Activated CD4-positive, alpha-beta T cell treated with anti-CD3 and anti-CD28 coated beads, Interleukin-2, amount 10 ng/mL, durations not matched to agents 7 days and 5 days (primary cell): ENCODE measurements at regions not wholly inside any gene's neighbourhood (a gene's known extent, or its start where the extent isn't known, plus 50 kb on each side); places are given as distances from the start of the nearest gene placed in this dataset.

Experiments used
- CTCF ChIA-PET: fragments of 350-600 bp; sonication (Branson Sonifier 250); formaldehyde crosslinking; loops from one replicate; lab custom pipeline; 2021; ENCODE audit warnings: antibody characterized with exemption; lab: Charles Lee
- POLR2A ChIA-PET: fragments of 350-600 bp; sonication (Branson Sonifier 250); formaldehyde crosslinking; loops from one replicate; lab custom pipeline; 2021; ENCODE audit warnings: antibody characterized with exemption; lab: Charles Lee
- DNase-seq: peaks from one replicate; pipeline ENCODE4 v3.0.0-alpha.2; 2020
- H3K27ac Mint-ChIP-seq: one replicate; pipeline ENCODE4 v1.8.0; 2021; ENCODE audit warnings: mild to moderate bottlenecking, moderate library complexity, mixed read lengths
- H3K27me3 Mint-ChIP-seq: one replicate; pipeline ENCODE4 v1.8.0; 2021; ENCODE audit warnings: mixed read lengths
- H3K36me3 Mint-ChIP-seq: one replicate; pipeline ENCODE4 v1.8.0; 2021; ENCODE audit warnings: low read depth, mixed read lengths
- H3K4me1 Mint-ChIP-seq: one replicate; pipeline ENCODE4 v1.8.0; 2021; ENCODE audit warnings: mixed read lengths
- H3K4me3 Mint-ChIP-seq: one replicate; pipeline ENCODE4 v1.8.0; 2021; ENCODE audit warnings: mild to moderate bottlenecking, moderate library complexity, mixed read lengths
- H3K9me3 Mint-ChIP-seq: one replicate; pipeline ENCODE4 v1.8.0; 2021; ENCODE audit warnings: mixed read lengths

DNA sequence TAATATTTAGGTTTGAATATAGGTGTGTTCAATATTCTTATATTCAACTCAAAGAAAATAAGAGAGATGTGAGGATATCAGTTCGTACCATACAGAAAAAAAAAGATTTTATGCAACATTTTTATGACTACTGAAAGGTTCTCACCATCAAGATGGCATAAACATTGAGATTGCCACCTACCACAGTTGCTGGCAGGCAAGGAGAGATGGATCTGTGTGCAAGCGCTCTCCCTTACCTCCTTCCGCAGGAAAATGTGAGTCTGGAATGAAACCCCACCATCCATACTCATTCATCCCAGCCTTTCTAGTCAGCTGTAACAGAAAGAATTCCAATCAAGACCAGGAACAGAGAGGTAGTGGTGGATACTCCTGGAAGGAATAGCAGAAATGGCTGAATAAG, 376.9 kb downstream of the PPP3CA start:
- peaks cover 7% of the 10 kb centered on the region for H3K27me3 Mint-ChIP-seq
- ChIA-PET POLR2A (no interaction called here), CTCF (no interaction called here)
- no peak for DNase-seq
- H3K9me3 Mint-ChIP-seq = no peaks in the 10 kb centered on the region
- H3K4me1 Mint-ChIP-seq = no peaks in the 10 kb centered on the region
- H3K36me3 Mint-ChIP-seq = no peaks in the 10 kb centered on the region
- no peak overlapping the region for H3K4me3 Mint-ChIP-seq
- H3K27ac Mint-ChIP-seq = no peak overlapping the region

DNA sequence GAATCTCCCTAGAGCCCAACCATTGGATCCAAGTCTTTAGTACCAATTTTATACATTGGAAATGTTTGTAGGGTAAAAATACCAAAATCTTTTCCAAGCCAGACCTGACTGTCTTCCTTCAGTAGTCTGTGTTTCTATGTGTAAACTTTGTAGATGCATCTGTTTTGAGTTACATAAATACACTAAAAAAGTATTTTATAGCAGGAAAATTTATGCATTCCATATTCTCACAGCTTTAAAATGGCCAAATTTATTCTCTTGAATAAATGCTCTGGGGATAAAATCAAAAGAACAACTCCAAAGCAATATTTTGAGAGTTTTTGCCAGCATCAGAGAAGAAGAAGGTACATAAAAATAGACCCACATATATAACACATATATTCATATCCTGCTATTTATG, 377.4 kb downstream of the PPP3CA start:
- CTCF ChIA-PET = no interaction called here
- no peaks in the 10 kb centered on the region for H3K4me1 Mint-ChIP-seq
- no peaks in the 10 kb centered on the region for H3K9me3 Mint-ChIP-seq
- no peak overlapping the region for H3K4me3 Mint-ChIP-seq
- DNase-seq = no peak
- peaks cover 7% of the 10 kb centered on the region for H3K27me3 Mint-ChIP-seq
- no peaks in the 10 kb centered on the region for H3K36me3 Mint-ChIP-seq
- H3K27ac Mint-ChIP-seq = no peak overlapping the region
- POLR2A ChIA-PET = no interaction called here

DNA sequence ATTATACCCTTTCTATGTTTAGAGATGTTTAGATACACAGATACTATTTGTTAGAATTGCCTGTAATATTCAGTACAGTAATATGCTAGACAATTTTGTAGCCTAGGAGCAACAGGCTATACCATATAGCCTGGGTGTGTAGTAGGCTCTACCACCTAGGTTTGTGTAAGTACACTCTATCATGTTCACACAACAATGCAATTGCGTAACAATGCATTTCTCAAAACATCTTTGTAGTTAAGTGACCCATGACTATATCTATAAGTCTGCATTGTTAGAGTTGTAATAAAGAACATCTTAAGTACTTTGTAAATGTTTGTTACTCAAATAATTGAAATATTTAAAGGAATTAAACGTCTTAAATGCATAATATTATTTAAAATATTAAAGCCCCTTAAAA, 379.3 kb downstream of the PPP3CA start:
- POLR2A ChIA-PET = no interaction called here
- Mint-ChIP-seq H3K27ac (no peak overlapping the region), H3K27me3 (peaks cover 7% of the 10 kb centered on the region), H3K4me1 (no peaks in the 10 kb centered on the region), H3K4me3 (no peak overlapping the region), H3K9me3 (no peaks in the 10 kb centered on the region), H3K36me3 (no peaks in the 10 kb centered on the region)
- DNase-seq = no peak
- CTCF ChIA-PET = no interaction called here

DNA sequence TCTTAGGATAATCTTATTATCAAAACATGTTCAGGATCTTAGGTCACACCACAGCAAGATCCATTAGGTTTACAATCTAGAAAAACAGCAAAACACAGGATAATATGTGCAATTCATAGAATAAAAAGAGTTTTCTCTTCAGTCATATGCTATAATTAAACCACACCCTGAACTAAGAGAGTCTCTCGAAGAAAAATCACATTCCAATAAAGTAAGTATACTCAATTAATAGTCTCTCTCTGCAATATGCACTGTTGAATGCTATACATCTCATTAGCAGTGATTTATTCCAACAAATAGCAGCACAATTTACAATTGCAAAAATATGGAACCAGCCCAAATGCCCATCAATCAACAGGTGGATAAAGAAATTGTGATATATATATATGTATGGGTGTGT, 383.7 kb downstream of the PPP3CA start:
- H3K27me3 Mint-ChIP-seq = peaks cover 4% of the 10 kb centered on the region
- no peaks in the 10 kb centered on the region for H3K9me3 Mint-ChIP-seq
- no peak overlapping the region for H3K27ac Mint-ChIP-seq
- DNase-seq = no peak
- H3K36me3 Mint-ChIP-seq = no peaks in the 10 kb centered on the region
- H3K4me1 Mint-ChIP-seq = no peaks in the 10 kb centered on the region
- no peak overlapping the region for H3K4me3 Mint-ChIP-seq
- CTCF ChIA-PET = no interaction called here
- POLR2A ChIA-PET = no interaction called here

DNA sequence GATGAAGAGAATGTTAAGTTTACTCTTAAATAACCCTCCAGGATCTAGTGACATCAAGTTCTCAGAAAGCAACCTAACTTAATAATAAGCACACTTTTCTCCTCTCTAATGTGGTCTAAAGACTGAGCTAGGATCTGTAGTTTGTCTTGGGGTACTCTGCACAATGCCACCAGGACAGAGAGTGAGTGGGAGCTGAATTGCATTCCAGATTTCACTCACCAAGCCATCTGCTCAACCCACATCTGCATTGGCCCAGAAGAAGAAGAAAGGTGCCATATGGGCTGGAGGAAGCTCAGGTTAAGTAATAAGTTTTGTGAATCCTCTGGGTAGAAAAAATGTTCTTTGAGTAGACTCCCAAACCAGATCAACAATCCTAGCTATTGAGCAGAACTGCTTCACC, 384.6 kb downstream of the PPP3CA start:
- ChIA-PET POLR2A (no interaction called here), CTCF (no interaction called here)
- Mint-ChIP-seq H3K36me3 (no peaks in the 10 kb centered on the region), H3K27ac (no peak overlapping the region), H3K4me1 (no peaks in the 10 kb centered on the region), H3K4me3 (no peak overlapping the region), H3K9me3 (no peaks in the 10 kb centered on the region), H3K27me3 (peaks cover 8% of the 10 kb centered on the region)
- no peak for DNase-seq

- no peaks in the 10 kb centered on the region for H3K36me3 Mint-ChIP-seq
- H3K27ac Mint-ChIP-seq = no peak overlapping the region
- ChIA-PET POLR2A (no interaction called here), CTCF (no interaction called here)
- H3K27me3 Mint-ChIP-seq = peaks cover 8% of the 10 kb centered on the region
- DNase-seq = no peak
- H3K9me3 Mint-ChIP-seq = peaks cover 2% of the 10 kb centered on the region
- no peak overlapping the region for H3K4me3 Mint-ChIP-seq
- H3K4me1 Mint-ChIP-seq = no peaks in the 10 kb centered on the region
Observed at GRCh38 chr4:100960232-100960631, 387.1 kb downstream of the PPP3CA start.

- Mint-ChIP-seq H3K27me3 (peaks cover 19% of the 10 kb centered on the region), H3K4me1 (no peaks in the 10 kb centered on the region), H3K4me3 (no peak overlapping the region), H3K36me3 (no peaks in the 10 kb centered on the region), H3K27ac (no peak overlapping the region), H3K9me3 (peaks cover 2% of the 10 kb centered on the region)
- DNase-seq = no peak
- CTCF ChIA-PET = no interaction called here
- POLR2A ChIA-PET = no interaction called here
Observed at GRCh38 chr4:100954046-100954445, 393.3 kb downstream of the PPP3CA start.

DNA sequence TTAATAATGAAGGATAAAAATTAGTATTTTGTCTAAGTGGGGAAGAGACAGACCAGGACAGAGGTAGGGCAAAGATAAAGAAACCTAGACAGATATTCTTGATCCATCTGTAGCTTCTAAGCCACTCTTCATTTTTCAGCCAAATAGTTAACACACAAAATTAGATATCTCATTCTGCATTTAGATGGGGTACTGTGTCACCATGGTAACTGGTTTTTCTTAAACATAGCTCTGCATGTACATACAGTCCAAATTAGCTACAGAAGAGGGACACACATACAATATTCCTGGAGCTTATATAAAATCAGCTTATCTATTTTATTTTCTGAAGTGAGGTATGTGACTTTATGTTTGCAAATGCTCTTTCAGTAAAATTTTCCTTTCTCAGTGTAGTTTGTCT, 393.7 kb downstream of the PPP3CA start:
- no peak for DNase-seq
- Mint-ChIP-seq H3K36me3 (no peaks in the 10 kb centered on the region), H3K4me1 (no peaks in the 10 kb centered on the region), H3K27me3 (peaks cover 19% of the 10 kb centered on the region), H3K27ac (no peak overlapping the region), H3K9me3 (peaks cover 2% of the 10 kb centered on the region), H3K4me3 (no peak overlapping the region)
- ChIA-PET CTCF (interaction anchor here (0.7 kb wide), 1 partner anchor 33 kb away, joined by 4 read pairs; no protein-coding TSS in a partner anchor), POLR2A (no interaction called here)

DNA sequence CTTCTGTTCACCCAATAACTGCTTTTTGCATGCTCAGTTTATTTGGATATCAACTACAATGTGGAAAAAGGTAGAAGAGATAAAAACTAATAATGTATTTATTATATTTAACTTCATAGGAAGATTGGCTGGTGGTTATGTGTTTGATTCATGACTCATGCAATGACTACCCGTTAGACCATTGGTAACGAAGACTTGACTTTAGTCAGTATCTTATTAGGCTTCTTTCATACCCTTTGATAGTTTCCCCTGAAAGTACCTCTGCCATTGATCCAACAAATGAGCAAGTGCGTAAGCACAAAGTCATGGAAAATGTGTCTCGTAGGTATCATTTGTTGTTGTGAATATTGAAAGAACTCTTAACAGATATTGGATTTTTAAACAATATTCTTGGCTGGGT, 394.7 kb downstream of the PPP3CA start:
- Mint-ChIP-seq H3K4me3 (no peak overlapping the region), H3K27ac (no peak overlapping the region), H3K36me3 (no peaks in the 10 kb centered on the region), H3K27me3 (peaks cover 15% of the 10 kb centered on the region), H3K9me3 (peaks cover 2% of the 10 kb centered on the region), H3K4me1 (no peaks in the 10 kb centered on the region)
- no peak for DNase-seq
- ChIA-PET POLR2A (no interaction called here), CTCF (no interaction called here)

- no peak overlapping the region for H3K27ac Mint-ChIP-seq
Observed at GRCh38 chr4:100949350-100949935, 397.9 kb downstream of the PPP3CA start.

DNA sequence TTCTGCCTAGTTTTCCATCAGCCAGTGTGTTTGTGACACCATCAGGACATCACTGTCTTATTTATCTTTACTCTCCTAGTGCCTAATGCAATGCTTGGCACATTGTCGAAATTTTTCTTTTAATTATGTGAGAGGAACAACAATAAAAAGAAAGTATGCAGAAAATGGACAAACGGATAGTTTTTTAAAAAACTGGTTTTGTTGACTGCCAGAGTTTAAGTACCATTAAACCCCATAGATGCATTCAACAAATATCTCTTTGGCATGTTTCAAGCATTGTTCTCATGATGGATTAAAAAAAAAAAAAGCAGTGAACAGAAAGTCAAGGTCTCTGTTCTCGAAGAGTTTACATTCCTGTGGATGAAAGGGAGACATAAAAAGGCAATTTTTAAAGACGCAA, 398.4 kb downstream of the PPP3CA start:
- Mint-ChIP-seq H3K4me3 (no peak overlapping the region), H3K27me3 (peaks cover 11% of the 10 kb centered on the region), H3K4me1 (no peaks in the 10 kb centered on the region), H3K27ac (no peak overlapping the region), H3K9me3 (no peaks in the 10 kb centered on the region), H3K36me3 (no peaks in the 10 kb centered on the region)
- DNase-seq = no peak
- CTCF ChIA-PET = no interaction called here
- POLR2A ChIA-PET = no interaction called here

More at GRCh38 chr4:100949350-100949935, 397.9 kb downstream of the PPP3CA start:
- Mint-ChIP-seq H3K4me1 (no peaks in the 10 kb centered on the region), H3K36me3 (no peaks in the 10 kb centered on the region), H3K4me3 (no peak overlapping the region), H3K27me3 (peaks cover 11% of the 10 kb centered on the region), H3K9me3 (no peaks in the 10 kb centered on the region)
- no peak for DNase-seq
- ChIA-PET POLR2A (no interaction called here), CTCF (no interaction called here)

GRCh38 chr4:100945789-100946188, 401.5 kb downstream of the PPP3CA start:
- Mint-ChIP-seq H3K9me3 (no peaks in the 10 kb centered on the region), H3K27ac (no peak overlapping the region), H3K36me3 (no peaks in the 10 kb centered on the region), H3K4me1 (no peaks in the 10 kb centered on the region), H3K4me3 (no peak overlapping the region), H3K27me3 (peaks cover 30% of the 10 kb centered on the region)
- POLR2A ChIA-PET = no interaction called here
- DNase-seq = no peak
- CTCF ChIA-PET = no interaction called here

GRCh38 chr4:100938698-100939097, 408.6 kb downstream of the PPP3CA start:
- H3K9me3 Mint-ChIP-seq = no peaks in the 10 kb centered on the region
- ChIA-PET CTCF (interaction anchor here (0.6 kb wide), 1 partner anchor 89 kb away, joined by 4 read pairs; no protein-coding TSS in a partner anchor), POLR2A (no interaction called here)
- H3K4me1 Mint-ChIP-seq = no peaks in the 10 kb centered on the region
- no peak overlapping the region for H3K27ac Mint-ChIP-seq
- H3K27me3 Mint-ChIP-seq = peaks cover 27% of the 10 kb centered on the region
- H3K36me3 Mint-ChIP-seq = no peaks in the 10 kb centered on the region
- no peak for DNase-seq
- H3K4me3 Mint-ChIP-seq = no peak overlapping the region
